Uterus (tissue), 2 donors: ENCODE measurements at regions not wholly inside any gene's neighbourhood (a gene's known extent, or its start where the extent isn't known, plus 50 kb on each side); places are given as distances from the start of the nearest gene placed in this dataset.

Experiments
- CTCF ChIP-seq, 4 experiments: fragments of 200-600 bp in 2 of 4; fragments of 450-650 bp in 2 of 4; sonication (generic) in 2 of 4; IDR thresholded peaks; one replicate each; pipeline ENCODE4 v1.5.1; 2016 to 2019; ENCODE audit warnings: antibody characterized with exemption in 4 of 4, mild to moderate bottlenecking in 2 of 4, moderate library complexity in 1 of 4
- POLR2A ChIP-seq, 2 donors: fragments of 450-650 bp; IDR thresholded peaks; one replicate each; pipeline ENCODE4 v1.6.1; 2016; ENCODE audit warnings: antibody characterized with exemption in 2 of 2, mild to moderate bottlenecking in 1 of 2, moderate library complexity in 1 of 2

GRCh38 chr4:22323691-22324090, 192.2 kb downstream of the ADGRA3 start:
- no peak for TF ChIP-seq CTCF (IDR thresholded peaks at IDR 0.05)
- TF ChIP-seq POLR2A (IDR thresholded peaks at IDR 0.05): no peak
